Upper lobe of left lung (tissue), 6 donors: ENCODE measurements at regions not wholly inside any gene's neighbourhood (a gene's known extent, or its start where the extent isn't known, plus 50 kb on each side); places are given as distances from the start of the nearest gene placed in this dataset.

Experiments used
- ATAC-seq, 2 donors: fragments of 200-7000 bp; cut with Tn5 transposase; one replicate each; pipeline ENCODE4 v1.9.1; 2022; ENCODE audit warnings: mild to moderate bottlenecking in 2 of 2, moderate library complexity in 2 of 2; ENCODE audit not compliant: low FRiP score in 2 of 2
- DNase-seq, 2 donors: peaks; one replicate each; pipeline ENCODE4 v3.0.0-alpha.2; 2019 to 2020
- H3K27ac ChIP-seq, 4 donors: fragments of 200-600 bp; sonication (generic); one replicate each; pipeline ENCODE4 v1.5.1; 2016 to 2019
- H3K27me3 ChIP-seq, 4 donors: fragments of 200-600 bp; sonication (generic); one replicate each; pipeline ENCODE4 v1.5.1; 2017 to 2019
- H3K36me3 ChIP-seq, 4 donors: fragments of 200-600 bp; sonication (generic); one replicate each; pipeline ENCODE4 v1.5.1; 2016 to 2019
- H3K4me1 ChIP-seq, 4 donors: fragments of 200-600 bp; sonication (generic); one replicate each; pipeline ENCODE4 v1.5.1; 2018 to 2019
- H3K4me3 ChIP-seq, 4 donors: fragments of 200-600 bp; sonication (generic); one replicate each; pipeline ENCODE4 v1.5.1; 2017 to 2019; ENCODE audit warnings: mild to moderate bottlenecking in 2 of 4, moderate library complexity in 1 of 4
- H3K9me3 ChIP-seq, 4 donors: fragments of 200-600 bp; sonication (generic); one replicate each; pipeline ENCODE4 v1.5.1; 2018 to 2019
- CTCF ChIP-seq, 6 experiments: fragments of 450-650 bp in 4 of 6; fragments of 200-600 bp in 2 of 6; sonication (generic) in 2 of 6; IDR thresholded peaks; one replicate each; pipeline ENCODE4 v1.5.1; 2016 to 2019; ENCODE audit warnings: antibody characterized with exemption in 6 of 6
- EP300 ChIP-seq, 4 donors: sonication (generic); formaldehyde crosslinking; IDR thresholded peaks; one replicate each; pipeline ENCODE4 v1.5.1; 2017; ENCODE audit warnings: antibody characterized with exemption in 4 of 4, control low read depth in 2 of 4
- POLR2A ChIP-seq, 4 donors: fragments of 450-650 bp; IDR thresholded peaks; one replicate each; pipeline ENCODE4 v1.5.1; 2016 to 2017; ENCODE audit warnings: antibody characterized with exemption in 4 of 4, mild to moderate bottlenecking in 2 of 4
- POLR2AphosphoS5 ChIP-seq, 2 donors: sonication (generic); formaldehyde crosslinking; IDR thresholded peaks; one replicate each; pipeline ENCODE4 v1.5.1; 2017; ENCODE audit warnings: antibody characterized with exemption in 2 of 2
- WGBS, 2 donors: methylation state at CpG; one replicate each; pipeline ENCODE4 v1.1.5; 2017 to 2018; 5-methylcytosine and 5-hydroxymethylcytosine counted together
- donor health status: DM: no; HTN: no; CAD: no; lungs with moderate emphysema.
- donor health status: DM: no; HTN: yes; CAD: no; lungs with severe emphysema.

DNA sequence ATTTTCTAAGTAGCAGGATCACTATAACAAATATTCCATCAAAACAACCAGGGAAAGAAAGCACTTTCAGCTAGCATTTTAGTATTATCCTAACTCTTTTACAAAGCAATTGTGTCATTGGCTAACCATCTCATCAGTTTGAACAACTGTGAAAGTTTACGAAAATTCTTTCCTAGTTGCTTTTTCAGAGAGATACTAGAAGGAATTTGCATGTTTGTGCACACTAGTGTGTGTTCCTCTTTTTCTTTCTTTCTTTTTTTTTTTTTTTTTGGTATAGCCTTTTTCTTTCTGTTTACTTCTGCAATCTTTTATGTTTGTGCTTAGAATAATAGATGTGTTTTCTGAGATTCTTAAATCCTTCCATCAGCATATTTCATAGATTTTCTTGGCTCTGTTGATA, 124.7 kb upstream of the SEMA6A start:
- ATAC-seq, result no peak
- H3K27ac ChIP-seq, result no peak overlapping the region
- H3K9me3 ChIP-seq, result no peaks in the 10 kb centered on the region
- H3K4me1 ChIP-seq, result no peaks in the 10 kb centered on the region
- no peaks in the 10 kb centered on the region for H3K36me3 ChIP-seq
- H3K27me3 ChIP-seq, result no peaks in the 10 kb centered on the region
- no peak for TF ChIP-seq CTCF (IDR thresholded peaks at IDR 0.05)
- TF ChIP-seq EP300 (IDR thresholded peaks at IDR 0.05), result no peak
- TF ChIP-seq POLR2AphosphoS5 (IDR thresholded peaks at IDR 0.05), result no peak
- TF ChIP-seq POLR2A (IDR thresholded peaks at IDR 0.05), result no peak
- H3K4me3 ChIP-seq, result no peak overlapping the region
- no peak for DNase-seq
- WGBS, 2 donors, result 75 to 83% methylated on average over 1 of the region's 1 CpG

GRCh38 chr5:116696366-116696765, 121.7 kb upstream of the SEMA6A start:
- H3K4me3 ChIP-seq, result no peak overlapping the region
- no peaks in the 10 kb centered on the region for H3K4me1 ChIP-seq
- H3K9me3 ChIP-seq, result no peaks in the 10 kb centered on the region
- no peaks in the 10 kb centered on the region for H3K36me3 ChIP-seq
- 58 to 70% methylated on average over 5 of the region's 5 CpGs for WGBS, 2 donors
- no peak overlapping the region for H3K27ac ChIP-seq
- no peaks in the 10 kb centered on the region for H3K27me3 ChIP-seq
- DNase-seq (no peak), ATAC-seq (no peak)
- TF ChIP-seq CTCF (IDR thresholded peaks at IDR 0.05) (no peak), EP300 (IDR thresholded peaks at IDR 0.05) (no peak), POLR2A (IDR thresholded peaks at IDR 0.05) (no peak), POLR2AphosphoS5 (IDR thresholded peaks at IDR 0.05) (no peak)

DNA sequence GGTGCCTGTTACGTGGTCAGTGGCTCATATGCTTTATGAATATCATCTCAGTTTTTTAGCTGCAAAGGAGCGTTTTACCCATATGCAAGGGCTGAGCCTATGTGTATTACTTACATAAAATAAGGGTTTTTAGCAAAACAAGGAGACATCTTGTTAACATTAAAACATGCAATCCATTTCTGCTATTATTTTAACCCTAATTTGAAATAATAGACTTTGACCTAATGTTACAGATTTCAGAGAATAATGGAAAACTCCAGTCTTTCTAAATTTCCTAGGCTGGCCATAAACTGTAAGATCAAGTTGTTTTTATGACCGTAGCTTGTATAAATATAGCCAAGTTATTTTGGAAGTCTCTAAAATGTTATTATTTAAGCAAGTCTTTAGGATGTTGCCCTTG, 121.1 kb upstream of the SEMA6A start:
- Histone ChIP-seq H3K27ac (no peak overlapping the region), H3K4me3 (no peak overlapping the region), H3K4me1 (no peaks in the 10 kb centered on the region), H3K36me3 (no peaks in the 10 kb centered on the region), H3K9me3 (no peaks in the 10 kb centered on the region), H3K27me3 (no peaks in the 10 kb centered on the region)
- ATAC-seq, result no peak
- 84 to 89% methylated on average over 3 of the region's 3 CpGs for WGBS, 2 donors
- no peak for DNase-seq
- TF ChIP-seq EP300 (IDR thresholded peaks at IDR 0.05), result no peak
- no peak for TF ChIP-seq CTCF (IDR thresholded peaks at IDR 0.05)
- no peak for TF ChIP-seq POLR2AphosphoS5 (IDR thresholded peaks at IDR 0.05)
- no peak for TF ChIP-seq POLR2A (IDR thresholded peaks at IDR 0.05)

- Histone ChIP-seq H3K4me1 (peaks cover 0 to 2% (median 0%) of the 10 kb centered on the region in 4 donors), H3K27ac (no peak overlapping the region), H3K4me3 (no peak overlapping the region), H3K36me3 (no peaks in the 10 kb centered on the region), H3K27me3 (no peaks in the 10 kb centered on the region), H3K9me3 (no peaks in the 10 kb centered on the region)
- TF ChIP-seq POLR2A (IDR thresholded peaks at IDR 0.05) (no peak), EP300 (IDR thresholded peaks at IDR 0.05) (no peak), CTCF (IDR thresholded peaks at IDR 0.05) (no peak), POLR2AphosphoS5 (IDR thresholded peaks at IDR 0.05) (no peak)
- WGBS, 2 donors, result 84 to 95% methylated on average over 4 of the region's 4 CpGs
- no peak for ATAC-seq
- no peak for DNase-seq
These were observed 111.8 kb upstream of the SEMA6A start for GRCh38 chr5:116686438-116686837.

DNA sequence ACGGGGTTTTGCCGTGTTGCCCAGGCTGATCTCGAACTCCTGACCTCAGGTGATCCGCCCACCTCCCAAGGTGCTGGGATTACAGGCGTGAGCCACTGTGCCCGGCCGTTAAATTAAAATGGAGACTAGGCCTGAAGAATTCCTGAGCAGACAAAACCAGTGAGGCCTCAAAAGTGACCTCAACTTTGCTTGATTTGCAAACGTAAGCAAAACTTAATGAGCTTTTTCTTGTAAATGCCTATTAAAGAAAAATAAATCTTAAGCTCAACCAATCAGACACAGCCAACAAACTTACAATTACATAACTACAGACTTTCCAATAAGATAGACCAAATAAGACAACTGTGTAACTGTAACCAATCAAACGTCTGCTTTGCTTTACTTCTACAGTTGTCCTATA, 111.3 kb upstream of the SEMA6A start:
- WGBS, 2 donors, result 92 to 94% methylated on average over 9 of the region's 9 CpGs
- Histone ChIP-seq H3K9me3 (no peaks in the 10 kb centered on the region), H3K27me3 (no peaks in the 10 kb centered on the region), H3K4me1 (peaks cover 0 to 3% (median 0%) of the 10 kb centered on the region in 4 donors), H3K27ac (no peak overlapping the region), H3K36me3 (no peaks in the 10 kb centered on the region), H3K4me3 (no peak overlapping the region)
- no peak for TF ChIP-seq POLR2AphosphoS5 (IDR thresholded peaks at IDR 0.05)
- TF ChIP-seq EP300 (IDR thresholded peaks at IDR 0.05), result no peak
- no peak for TF ChIP-seq POLR2A (IDR thresholded peaks at IDR 0.05)
- no peak for TF ChIP-seq CTCF (IDR thresholded peaks at IDR 0.05)
- DNase-seq (no peak), ATAC-seq (no peak)
